Fibroblast of pulmonary artery (primary cell): ENCODE measurements at regions not wholly inside any gene's neighbourhood (a gene's known extent, or its start where the extent isn't known, plus 50 kb on each side); places are given as distances from the start of the nearest gene placed in this dataset.

Experiments
- DNase-seq: peaks from one replicate; pipeline ENCODE4 v3.0.0-alpha.2; 2010; ENCODE audit warnings: low read depth
- H3K4me3 ChIP-seq: replicated peaks from 2 replicates; pipeline ENCODE4 v1.5.1; 2011; ENCODE audit warnings: low read depth, mild to moderate bottlenecking, control low read depth, low read length, moderate library complexity
- TF ChIP-seq, protein P1 (sequence below): IDR thresholded peaks from 2 replicates; pipeline ENCODE4 v1.5.1; 2011; ENCODE audit warnings: mild to moderate bottlenecking, control low read depth, low read length, inconsistent platforms; ENCODE audit errors: missing control alignments

GRCh38 chr3:13160619-13161018 lies 87.4 kb upstream of the IQSEC1 start:
- no peak for DNase-seq
- H3K4me3 ChIP-seq: no peak overlapping the region
- TF ChIP-seq, protein P1, sequence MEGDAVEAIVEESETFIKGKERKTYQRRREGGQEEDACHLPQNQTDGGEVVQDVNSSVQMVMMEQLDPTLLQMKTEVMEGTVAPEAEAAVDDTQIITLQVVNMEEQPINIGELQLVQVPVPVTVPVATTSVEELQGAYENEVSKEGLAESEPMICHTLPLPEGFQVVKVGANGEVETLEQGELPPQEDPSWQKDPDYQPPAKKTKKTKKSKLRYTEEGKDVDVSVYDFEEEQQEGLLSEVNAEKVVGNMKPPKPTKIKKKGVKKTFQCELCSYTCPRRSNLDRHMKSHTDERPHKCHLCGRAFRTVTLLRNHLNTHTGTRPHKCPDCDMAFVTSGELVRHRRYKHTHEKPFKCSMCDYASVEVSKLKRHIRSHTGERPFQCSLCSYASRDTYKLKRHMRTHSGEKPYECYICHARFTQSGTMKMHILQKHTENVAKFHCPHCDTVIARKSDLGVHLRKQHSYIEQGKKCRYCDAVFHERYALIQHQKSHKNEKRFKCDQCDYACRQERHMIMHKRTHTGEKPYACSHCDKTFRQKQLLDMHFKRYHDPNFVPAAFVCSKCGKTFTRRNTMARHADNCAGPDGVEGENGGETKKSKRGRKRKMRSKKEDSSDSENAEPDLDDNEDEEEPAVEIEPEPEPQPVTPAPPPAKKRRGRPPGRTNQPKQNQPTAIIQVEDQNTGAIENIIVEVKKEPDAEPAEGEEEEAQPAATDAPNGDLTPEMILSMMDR: no peak

DNA sequence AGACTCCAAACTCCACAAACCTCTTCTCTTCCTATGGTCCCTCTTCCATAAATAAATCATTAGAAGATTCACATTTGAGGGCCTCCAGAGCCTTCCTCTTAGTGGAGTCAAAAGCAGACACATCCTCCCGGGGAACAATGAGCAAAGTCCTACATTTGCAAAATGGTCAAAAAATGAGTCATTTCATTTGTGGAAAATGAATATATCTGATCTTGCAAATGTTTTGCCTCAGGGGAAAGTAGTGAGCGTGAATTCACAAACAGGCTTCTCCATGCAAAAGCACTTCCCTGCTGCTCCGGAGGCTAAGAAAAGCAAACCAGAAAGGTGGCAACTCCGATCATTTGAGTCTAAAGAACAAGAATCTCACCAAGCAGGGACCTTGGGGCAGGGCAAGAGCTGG lies 86.7 kb upstream of the IQSEC1 start:
- no peak overlapping the region for H3K4me3 ChIP-seq
- TF ChIP-seq, protein P1: no peak
- DNase-seq: no peak

DNA sequence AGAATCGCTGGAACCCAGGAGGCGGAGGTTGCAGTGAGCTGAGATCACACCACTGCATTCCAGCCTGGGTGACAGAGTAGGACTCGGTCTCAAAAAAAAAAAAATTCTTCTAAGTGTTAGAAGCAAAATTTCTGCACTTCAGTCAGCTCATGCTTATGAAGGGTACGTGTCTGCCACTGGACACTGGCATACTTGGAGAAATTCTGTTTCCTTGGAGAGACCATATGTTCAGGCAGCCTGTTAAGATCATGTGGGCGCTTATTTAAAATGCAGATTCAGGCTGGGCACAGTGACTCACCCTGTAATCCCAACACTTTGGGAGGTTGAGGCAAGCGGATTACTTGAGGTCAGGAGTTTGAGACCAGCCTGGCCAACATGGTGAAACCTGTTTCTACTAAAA lies 85.6 kb upstream of the IQSEC1 start:
- no peak overlapping the region for H3K4me3 ChIP-seq
- no peak for DNase-seq
- TF ChIP-seq, protein P1: no peak

- TF ChIP-seq, protein P1: no peak
- DNase-seq: no peak
- no peak overlapping the region for H3K4me3 ChIP-seq
Measured at GRCh38 chr3:13158408-13158807, 85.2 kb upstream of the IQSEC1 start.

- TF ChIP-seq, protein P1: no peak
- no peak overlapping the region for H3K4me3 ChIP-seq
Measured at GRCh38 chr3:13157986-13158385, 84.8 kb upstream of the IQSEC1 start.

DNA sequence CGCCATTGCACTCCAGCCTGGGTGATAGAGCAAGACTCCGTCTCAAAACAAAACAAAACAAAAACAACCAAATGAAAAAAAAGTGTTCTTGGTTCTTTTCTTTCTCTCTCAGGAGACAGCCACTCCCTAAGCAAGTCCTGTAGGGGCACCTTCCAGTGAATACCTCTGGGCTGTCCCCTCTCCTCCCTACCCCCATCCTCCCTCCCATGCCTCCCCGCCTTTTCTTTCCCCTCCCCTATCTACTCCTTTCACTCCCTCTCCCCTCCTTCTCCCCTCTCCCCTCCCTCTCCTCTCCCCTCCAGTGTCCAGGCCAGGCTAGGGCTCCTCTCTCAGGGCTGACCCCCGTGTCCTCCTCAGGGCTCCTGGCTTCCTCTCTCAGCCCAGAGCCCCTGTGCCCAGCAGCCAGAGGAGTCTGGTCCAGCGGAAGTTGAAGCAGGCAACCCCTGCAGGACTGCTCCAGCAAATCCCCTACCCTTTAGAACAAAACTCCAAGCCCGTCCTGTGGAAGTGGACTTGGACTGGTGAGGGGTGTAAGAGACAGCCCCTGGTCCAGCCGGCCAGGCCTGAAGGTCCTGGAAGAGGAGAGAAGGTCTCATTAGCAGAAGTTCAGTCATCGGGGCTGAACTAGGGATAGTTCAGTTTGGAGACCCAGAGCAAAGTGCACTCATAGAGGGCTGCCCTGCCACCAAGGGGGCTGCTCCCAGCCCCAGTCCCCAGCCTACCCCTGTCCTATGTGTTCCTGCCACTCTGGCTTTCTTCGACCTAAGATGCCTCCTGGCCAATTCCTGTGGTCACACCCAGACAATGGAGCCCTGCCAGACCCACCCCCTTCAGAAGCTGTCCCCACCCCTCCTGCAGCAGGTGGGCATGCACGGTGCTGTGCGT lies 79.8 kb upstream of the IQSEC1 start:
- TF ChIP-seq, protein P1: no peak
- no peak for DNase-seq
- no peak overlapping the region for H3K4me3 ChIP-seq

More at GRCh38 chr3:13157986-13158385, 84.8 kb upstream of the IQSEC1 start:
- DNase-seq: no peak

DNA sequence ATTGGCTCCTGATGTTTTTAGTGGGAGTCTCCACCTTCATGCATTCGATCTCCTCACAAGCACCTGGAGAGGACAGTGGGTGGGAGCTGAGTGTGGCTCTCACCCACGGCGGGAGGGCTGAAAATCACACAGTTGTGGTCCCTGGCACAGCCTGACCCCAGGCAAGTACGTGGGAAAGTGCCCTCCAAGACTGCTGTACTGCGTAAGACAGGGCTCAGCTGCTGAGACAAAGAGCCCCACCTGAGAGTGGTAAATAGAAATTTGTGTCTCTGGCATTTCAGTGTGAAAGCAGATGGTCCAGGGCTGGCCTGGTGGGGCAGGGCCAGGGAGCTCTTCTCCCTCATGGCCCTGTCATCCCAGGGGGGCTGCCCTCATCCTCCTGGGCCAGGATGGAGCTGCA lies 77.4 kb upstream of the IQSEC1 start:
- TF ChIP-seq, protein P1: no peak
- DNase-seq: no peak
- no peak overlapping the region for H3K4me3 ChIP-seq
